Small intestine (tissue), 7 donors: ENCODE measurements at regions not wholly inside any gene's neighbourhood (a gene's known extent, or its start where the extent isn't known, plus 50 kb on each side); places are given as distances from the start of the nearest gene placed in this dataset.

Source experiments
- DNase-seq, 2 donors: peaks; one replicate each; pipeline versions ENCODE4 v3.0.0 to v3.0.0-alpha.2; 2013
- FAIRE-seq: peaks from 2 replicates; lab custom pipeline; 2012; peaks lifted over from hg19 to GRCh38; lab: Jason Lieb, UNC
- H3K27ac ChIP-seq, 3 donors: one replicate each; pipeline ENCODE4 v1.5.1; 2013; ENCODE audit warnings: low read length in 2 of 3, mild to moderate bottlenecking in 2 of 3, control low read depth in 1 of 3, inconsistent platforms in 1 of 3, low read depth in 1 of 3, moderate library complexity in 1 of 3
- H3K27me3 ChIP-seq, 3 donors: one replicate each; pipeline ENCODE4 v1.6.1; 2013; ENCODE audit warnings: low read length in 3 of 3, inconsistent platforms in 1 of 3; ENCODE audit not compliant: control insufficient read depth in 3 of 3, insufficient read depth in 3 of 3
- H3K36me3 ChIP-seq, 3 donors: one replicate each; pipeline ENCODE4 v1.6.1; 2013; ENCODE audit warnings: low read length in 3 of 3, inconsistent platforms in 1 of 3, low read depth in 1 of 3, mild to moderate bottlenecking in 1 of 3, moderate library complexity in 1 of 3; ENCODE audit not compliant: control insufficient read depth in 3 of 3, insufficient read depth in 2 of 3
- H3K4me1 ChIP-seq, 3 donors: one replicate each; pipeline ENCODE4 v1.6.1; 2013; ENCODE audit warnings: low read length in 2 of 3, inconsistent platforms in 1 of 3, low read depth in 1 of 3, mild to moderate bottlenecking in 1 of 3, moderate library complexity in 1 of 3; ENCODE audit not compliant: control insufficient read depth in 3 of 3, insufficient read depth in 2 of 3
- H3K4me3 ChIP-seq, 3 donors: one replicate each; pipeline ENCODE4 v1.5.1; 2013; ENCODE audit warnings: low read length in 3 of 3, control low read depth in 1 of 3, inconsistent platforms in 1 of 3, low read depth in 1 of 3, mild to moderate bottlenecking in 1 of 3, moderate library complexity in 1 of 3
- H3K9me3 ChIP-seq, 2 donors: one replicate each; pipeline ENCODE4 v1.6.1; 2013; ENCODE audit warnings: low read depth in 1 of 2, low read length in 1 of 2; ENCODE audit not compliant: control insufficient read depth in 2 of 2, insufficient read depth in 1 of 2
- WGBS, 3 donors: extraction: QIAGEN DNeasy Blood & Tissue Kit; methylation state at CpG; one replicate each; pipeline ENCODE4 v1.1.7; 2013; 5-methylcytosine and 5-hydroxymethylcytosine counted together
- donor health status: healthy with polysubstance abuse.
- donor health status: control.
- donor health status: control.
- donor health status: Bipolar disorder and iron deficiency.
- donor health status: healthy.

DNA sequence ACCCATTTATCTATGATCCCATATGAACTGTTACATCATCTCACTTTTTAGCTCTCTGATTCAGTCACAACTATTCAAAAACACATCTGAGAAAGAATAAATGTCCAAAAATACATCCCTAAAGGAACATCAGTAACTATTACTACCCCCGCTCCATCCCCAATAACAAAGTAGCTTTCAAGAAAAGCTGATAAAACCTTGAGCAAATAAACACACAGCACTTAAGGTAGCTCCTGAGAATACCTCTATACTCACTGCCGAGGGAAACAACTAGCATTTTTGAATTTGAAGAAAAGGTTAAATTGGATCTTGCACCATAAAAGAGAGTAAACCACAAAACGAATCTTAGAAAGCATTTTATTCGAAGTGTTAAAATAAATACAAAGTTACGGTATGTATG lies 63.4 kb downstream of the PMAIP1 start:
- DNase-seq, result no peak
- Histone ChIP-seq H3K4me1 (peaks cover 0 to 23% (median 0%) of the 10 kb centered on the region in 3 donors), H3K27ac (no peak overlapping the region), H3K9me3 (no peaks in the 10 kb centered on the region), H3K4me3 (no peak overlapping the region), H3K27me3 (peaks cover 0 to 4% (median 0%) of the 10 kb centered on the region in 3 donors), H3K36me3 (no peaks in the 10 kb centered on the region)
- no peak for FAIRE-seq
- WGBS, 3 donors, result 62 to 69% (median 67%) methylated on average over 5 of the region's 5 CpGs

- peak; percentile 65 to 76 for DNase-seq
- Histone ChIP-seq H3K27ac (peak overlapping the region in 1 of 3 donors; percentile 84), H3K9me3 (no peaks in the 10 kb centered on the region)
Measured at GRCh38 chr18:59961070-59961469, 61.3 kb downstream of the PMAIP1 start.

DNA sequence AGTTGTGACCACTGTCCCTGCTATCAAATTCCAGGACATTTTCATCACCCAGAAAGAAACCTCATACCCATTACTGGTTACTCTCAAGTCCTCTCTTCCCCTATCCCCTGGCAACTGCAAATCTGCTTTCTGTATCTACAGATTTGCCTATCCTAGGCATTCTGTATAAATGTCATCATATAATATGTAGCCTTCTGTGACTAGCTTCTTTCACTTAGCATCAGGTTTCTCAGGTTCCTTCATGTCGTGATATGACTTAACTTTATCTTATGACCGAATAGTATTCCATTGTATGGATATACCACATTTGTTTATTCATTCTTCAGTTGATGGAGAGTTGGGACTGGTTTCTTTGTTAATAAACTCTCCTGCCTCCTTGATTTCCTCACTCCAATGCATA lies 60.5 kb downstream of the PMAIP1 start:
- H3K4me1 ChIP-seq, result peaks cover 0 to 34% (median 0%) of the 10 kb centered on the region in 3 donors
- H3K9me3 ChIP-seq, result no peaks in the 10 kb centered on the region
- FAIRE-seq (no peak), DNase-seq (no peak)
- H3K4me3 ChIP-seq, result no peak overlapping the region
- no peaks in the 10 kb centered on the region for H3K27me3 ChIP-seq
- H3K27ac ChIP-seq, result peak overlapping the region in 1 of 3 donors; percentile 84
- no peaks in the 10 kb centered on the region for H3K36me3 ChIP-seq
- WGBS, 3 donors, result 86 to 90% (median 88%) methylated on average over 2 of the region's 2 CpGs

More at GRCh38 chr18:59961070-59961469, 61.3 kb downstream of the PMAIP1 start:
- Histone ChIP-seq H3K4me3 (no peak overlapping the region), H3K4me1 (peaks cover 0 to 34% (median 0%) of the 10 kb centered on the region in 3 donors), H3K36me3 (no peaks in the 10 kb centered on the region), H3K27me3 (no peaks in the 10 kb centered on the region)
- no peak for FAIRE-seq
- WGBS, 3 donors, result 6 to 52% (median 26%) methylated on average over 4 of the region's 4 CpGs

- FAIRE-seq, result no peak
- H3K4me1 ChIP-seq, result peaks cover 0 to 34% (median 0%) of the 10 kb centered on the region in 3 donors
- H3K36me3 ChIP-seq, result no peaks in the 10 kb centered on the region
- no peaks in the 10 kb centered on the region for H3K27me3 ChIP-seq
- WGBS, 3 donors, result 72 to 82% (median 79%) methylated on average over 2 of the region's 2 CpGs
- DNase-seq, result no peak
- no peaks in the 10 kb centered on the region for H3K9me3 ChIP-seq
- H3K4me3 ChIP-seq, result no peak overlapping the region
- H3K27ac ChIP-seq, result no peak overlapping the region
Measured at GRCh38 chr18:59959606-59960005, 59.8 kb downstream of the PMAIP1 start.

DNA sequence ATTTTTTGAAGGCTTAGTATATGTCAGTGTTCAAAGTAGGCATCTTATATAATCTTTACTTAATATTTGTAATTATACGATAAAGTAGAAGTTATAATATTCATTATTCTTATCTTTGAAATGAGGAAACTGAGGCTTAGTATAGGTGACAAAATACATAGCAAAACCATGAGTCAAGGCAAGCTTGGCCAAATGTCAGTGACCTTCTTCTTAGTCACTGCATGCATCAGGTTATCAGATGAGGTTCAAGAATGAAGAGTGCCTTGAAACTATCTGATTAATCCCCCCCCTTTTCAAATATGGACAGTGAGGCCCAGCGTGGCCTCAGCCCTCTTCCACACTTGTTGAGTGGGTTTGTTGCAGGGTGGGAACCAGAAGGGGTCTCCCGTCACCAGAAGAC lies 59.3 kb downstream of the PMAIP1 start:
- no peak for FAIRE-seq
- Histone ChIP-seq H3K9me3 (no peaks in the 10 kb centered on the region), H3K27ac (no peak overlapping the region), H3K27me3 (no peaks in the 10 kb centered on the region), H3K4me1 (peaks cover 0 to 34% (median 0%) of the 10 kb centered on the region in 3 donors), H3K4me3 (no peak overlapping the region), H3K36me3 (no peaks in the 10 kb centered on the region)
- no peak for DNase-seq
- WGBS, 3 donors, result 78 to 86% (median 82%) methylated on average over 3 of the region's 3 CpGs

GRCh38 chr18:59957957-59958356 lies 58.2 kb downstream of the PMAIP1 start:
- Histone ChIP-seq H3K9me3 (no peaks in the 10 kb centered on the region), H3K4me1 (peaks cover 0 to 38% (median 0%) of the 10 kb centered on the region in 3 donors), H3K27me3 (no peaks in the 10 kb centered on the region), H3K36me3 (no peaks in the 10 kb centered on the region), H3K4me3 (no peak overlapping the region), H3K27ac (peak overlapping the region in 1 of 3 donors; percentile 57)
- 4 to 33% (median 16%) methylated on average over 2 of the region's 2 CpGs for WGBS, 3 donors
- no peak for FAIRE-seq
- peak; percentile 85 to 95 for DNase-seq

GRCh38 chr18:59954755-59955156 lies 55.0 kb downstream of the PMAIP1 start:
- H3K36me3 ChIP-seq, result no peaks in the 10 kb centered on the region
- peaks cover 0 to 28% (median 0%) of the 10 kb centered on the region in 3 donors for H3K4me1 ChIP-seq
- 71 to 82% (median 73%) methylated on average over 2 of the region's 2 CpGs for WGBS, 3 donors
- FAIRE-seq (no peak), DNase-seq (no peak)
- H3K27ac ChIP-seq, result no peak overlapping the region
- no peak overlapping the region for H3K4me3 ChIP-seq
- no peaks in the 10 kb centered on the region for H3K27me3 ChIP-seq
- H3K9me3 ChIP-seq, result no peaks in the 10 kb centered on the region

DNA sequence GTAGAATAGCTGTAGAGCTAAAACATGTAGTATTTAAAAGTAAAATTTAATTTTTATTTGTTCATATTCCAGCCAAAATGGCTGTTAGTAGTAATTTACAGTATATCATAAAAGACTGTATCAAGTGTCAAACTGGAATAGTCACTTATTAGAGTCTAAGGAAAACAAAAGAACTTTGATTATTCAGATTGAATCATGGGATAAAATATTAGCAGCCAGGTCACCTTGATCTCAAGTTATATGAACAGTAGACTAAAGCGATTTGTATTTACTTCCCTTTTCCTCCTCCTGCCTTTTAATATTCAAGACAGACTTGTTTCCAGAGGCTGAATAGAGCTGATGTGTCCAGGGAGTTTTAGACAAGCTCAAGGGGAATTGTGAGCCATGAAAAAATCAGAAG lies 54.4 kb downstream of the PMAIP1 start:
- Histone ChIP-seq H3K36me3 (no peaks in the 10 kb centered on the region), H3K27me3 (no peaks in the 10 kb centered on the region), H3K4me3 (no peak overlapping the region), H3K9me3 (no peaks in the 10 kb centered on the region), H3K27ac (no peak overlapping the region), H3K4me1 (peaks cover 0 to 25% (median 0%) of the 10 kb centered on the region in 3 donors)
- DNase-seq, result no peak
- WGBS, 3 donors, result 9 to 57% (median 44%) methylated on average over 1 of the region's 1 CpG
- FAIRE-seq, result no peak
